SK-N-SH (cell line): ENCODE measurements at regions not wholly inside any gene's neighbourhood (a gene's known extent, or its start where the extent isn't known, plus 50 kb on each side); places are given as distances from the start of the nearest gene placed in this dataset.
"Not testable (repeated sequence)": the region's sequence is repeated elsewhere in the genome, so short reads cannot be mapped to it uniquely, and the experiment has no call there.

Source experiments
- CTCF ChIA-PET: fragments of 300-600, 350-600 bp; formaldehyde crosslinking; extraction: SDS; loops from one replicate; lab custom pipeline; 2021; lab: Yijun Ruan, JAX
- POLR2A ChIA-PET: fragments of 350-600 bp; sonication (Branson Sonifier 250); formaldehyde crosslinking; extraction: SDS; loops from one replicate; lab custom pipeline; 2020; ENCODE audit warnings: antibody characterized with exemption, inconsistent platforms; lab: Yijun Ruan, JAX
- DNase-seq: peaks from one replicate; pipeline ENCODE4 v3.0.0; 2012
- H2AFZ ChIP-seq: fragments of 200-600 bp; sonication (generic); 2 replicates; pipeline ENCODE4 v1.8.1; 2016; ENCODE audit warnings: antibody characterized with exemption, mild to moderate bottlenecking, low read depth
- H3F3A ChIP-seq: fragments of 200-600 bp; sonication (generic); replicated peaks from 2 replicates; pipeline ENCODE3; 2016; ENCODE audit warnings: antibody characterized with exemption, mild to moderate bottlenecking; ENCODE audit not compliant: insufficient read depth
- H3K27ac ChIP-seq, 2 experiments: fragments of 200-500 bp in 1 of 2; fragments of 200-600 bp in 1 of 2; sonication (Bioruptor generic) in 1 of 2; sonication (generic), shearing (Covaris generic) in 1 of 2; 2 replicates each; pipeline versions ENCODE4 v1.5.1 to v1.6.1; 2014 to 2016; ENCODE audit warnings: low read depth in 2 of 2, inconsistent platforms in 1 of 2, low read length in 1 of 2, mild to moderate bottlenecking in 1 of 2, mixed read lengths in 1 of 2
- H3K27me3 ChIP-seq: fragments of 200-600 bp; sonication (generic), shearing (Covaris generic); 2 replicates; pipeline ENCODE4 v1.6.1; 2016; ENCODE audit warnings: mixed run types; ENCODE audit not compliant: insufficient read depth
- H3K36me3 ChIP-seq, 2 experiments: fragments of 200-500 bp in 1 of 2; fragments of 200-600 bp in 1 of 2; sonication (Bioruptor generic) in 1 of 2; sonication (generic) in 1 of 2; replicated peaks in 1 of 2; 2 replicates each; pipeline versions ENCODE3 to v1.5.1; 2014 to 2016; ENCODE audit warnings: low read length in 1 of 2, mild to moderate bottlenecking in 1 of 2; ENCODE audit not compliant: insufficient read depth in 2 of 2, control insufficient read depth in 1 of 2
- H3K4me1 ChIP-seq, 2 experiments: fragments of 200-500 bp in 1 of 2; fragments of 200-600 bp in 1 of 2; sonication (Bioruptor generic) in 1 of 2; sonication (generic), shearing (Covaris generic) in 1 of 2; 2 replicates each; pipeline versions ENCODE4 v1.5.1 to v1.6.1; 2014 to 2016; ENCODE audit warnings: low read depth in 1 of 2, low read length in 1 of 2, mixed run types in 1 of 2; ENCODE audit not compliant: insufficient read depth in 2 of 2, control insufficient read depth in 1 of 2
- H3K4me2 ChIP-seq: fragments of 200-600 bp; sonication (generic), shearing (Covaris generic); 2 replicates; pipeline ENCODE4 v1.6.1; 2017; ENCODE audit warnings: mixed run types
- H3K4me3 ChIP-seq, 2 experiments: fragments of 200-500 bp in 1 of 2; fragments of 200-600 bp in 1 of 2; sonication (Bioruptor generic) in 1 of 2; sonication (generic), shearing (Covaris generic) in 1 of 2; 2 replicates each; pipeline versions ENCODE4 v1.5.1 to v1.8.1; 2014 to 2016; ENCODE audit warnings: low read depth in 2 of 2, inconsistent platforms in 1 of 2, low read length in 1 of 2, mild to moderate bottlenecking in 1 of 2, mixed read lengths in 1 of 2, moderate library complexity in 1 of 2
- H3K79me2 ChIP-seq: fragments of 200-600 bp; sonication (generic); 2 replicates; pipeline ENCODE4 v1.8.1; 2017; ENCODE audit warnings: mild to moderate bottlenecking; ENCODE audit not compliant: insufficient read depth
- H3K9ac ChIP-seq: fragments of 200-600 bp; sonication (generic); 2 replicates; pipeline ENCODE4 v1.6.1; 2017; ENCODE audit warnings: mixed run types
- H3K9me2 ChIP-seq: fragments of 200-600 bp; sonication (generic); 2 replicates; pipeline ENCODE4 v1.6.1; 2017; ENCODE audit warnings: mixed run types
- H3K9me3 ChIP-seq: fragments of 200-600 bp; sonication (generic); 2 replicates; pipeline ENCODE4 v1.6.1; 2017; ENCODE audit warnings: mixed run types, mild to moderate bottlenecking, moderate library complexity
- H4K20me1 ChIP-seq: fragments of 200-600 bp; sonication (generic); 2 replicates; pipeline ENCODE4 v1.6.1; 2017; ENCODE audit warnings: mild to moderate bottlenecking, mixed run types; ENCODE audit not compliant: insufficient read depth
- CHD2 ChIP-seq: fragments of 150-350 bp; IDR thresholded peaks from 2 replicates; pipeline ENCODE4 v1.6.1; 2018; ENCODE audit warnings: low read length; ENCODE audit not compliant: partially characterized antibody
- CTCF ChIP-seq: fragments of 200-600 bp; sonication (generic); IDR thresholded peaks from 2 replicates; pipeline ENCODE4 v1.6.1; 2017; ENCODE audit warnings: antibody characterized with exemption, mild to moderate bottlenecking, moderate library complexity
- EP300 ChIP-seq, 2 experiments: IDR thresholded peaks; 2 replicates each; pipeline versions ENCODE4 v1.4.0 to v1.6.1; 2012; ENCODE audit warnings: borderline replicate concordance in 1 of 2, low read depth in 1 of 2, low read length in 1 of 2
- EZH2phosphoT487 ChIP-seq: fragments of 200-600 bp; sonication (generic); IDR thresholded peaks from 2 replicates; pipeline ENCODE4 v1.6.1; 2017; ENCODE audit warnings: low read depth, mixed run types, mild to moderate bottlenecking, antibody characterized with exemption, moderate library complexity, borderline replicate concordance
- FOSL2 ChIP-seq: IDR thresholded peaks from 2 replicates; pipeline ENCODE4 v1.4.0; 2012; ENCODE audit warnings: low read depth, mild to moderate bottlenecking, moderate library complexity, borderline replicate concordance
- JUND ChIP-seq: IDR thresholded peaks from 2 replicates; pipeline ENCODE4 v1.4.0; 2012
- MAX ChIP-seq: IDR thresholded peaks from 2 replicates; pipeline ENCODE4 v1.4.0; 2012; ENCODE audit warnings: low read depth
- MEF2A ChIP-seq: IDR thresholded peaks from 2 replicates; pipeline ENCODE4 v1.4.0; 2012; ENCODE audit warnings: low read depth, borderline replicate concordance
- NFIC ChIP-seq: IDR thresholded peaks from 2 replicates; pipeline ENCODE4 v1.4.0; 2012; ENCODE audit warnings: borderline replicate concordance
- NRF1 ChIP-seq: IDR thresholded peaks from 2 replicates; pipeline ENCODE4 v1.6.1; 2012; ENCODE audit warnings: low read depth, mild to moderate bottlenecking, low read length
- RAD21 ChIP-seq: IDR thresholded peaks from 2 replicates; pipeline ENCODE4 v1.6.1; 2012; ENCODE audit warnings: mild to moderate bottlenecking, low read length
- RCOR1 ChIP-seq: fragments of 150-350 bp; IDR thresholded peaks from 2 replicates; pipeline ENCODE4 v1.6.1; 2017; ENCODE audit warnings: antibody characterized with exemption, low read length
- RFX5 ChIP-seq: IDR thresholded peaks from 2 replicates; pipeline ENCODE4 v1.6.1; 2012; ENCODE audit warnings: mild to moderate bottlenecking, improper control_type of control experiment, low read length
- SIN3A ChIP-seq: IDR thresholded peaks from 2 replicates; pipeline ENCODE4 v1.6.1; 2012; ENCODE audit warnings: low read depth, mild to moderate bottlenecking, low read length, moderate library complexity, borderline replicate concordance
- USF2 ChIP-seq: fragments of 150-350 bp; IDR thresholded peaks from 2 replicates; pipeline ENCODE4 v1.6.1; 2017; ENCODE audit warnings: antibody characterized with exemption, low read length, low read depth, borderline replicate concordance
- YY1 ChIP-seq: IDR thresholded peaks from 2 replicates; pipeline ENCODE4 v1.4.0; 2012; ENCODE audit warnings: low read depth, mild to moderate bottlenecking
- WGBS: methylation state at CpG from one replicate; pipeline ENCODE4 v1.1.6; 2017; ENCODE audit warnings: low lambda C conversion rate; 5-methylcytosine and 5-hydroxymethylcytosine counted together

- H3K9ac ChIP-seq = no peak overlapping the region
- H3K36me3 ChIP-seq = no peaks in the 10 kb centered on the region
- POLR2A ChIA-PET = no interaction called here
- no peak for DNase-seq
- H3K4me1 ChIP-seq = no peaks in the 10 kb centered on the region
- CTCF ChIA-PET = no interaction called here
- TF ChIP-seq RAD21 (no peak), NFIC (no peak), CHD2 (no peak), USF2 (no peak), FOSL2 (no peak), SIN3A (no peak), RFX5 (no peak), EP300 (IDR thresholded peaks at IDR 0.05; ENCODE audit: borderline replicate concordance in 1 of 2, low read depth in 1 of 2, low read length in 1 of 2) (no peak), EZH2phosphoT487 (no peak), NRF1 (no peak), YY1 (no peak), RCOR1 (no peak), CTCF (no peak), MAX (no peak), MEF2A (no peak), JUND (no peak)
- TF ChIP-seq, all 33 proteins: peak for 0
- Histone ChIP-seq H3K27me3 (peaks cover 21% of the 10 kb centered on the region; the same call in 1 of the 2 replicates), H2AFZ (no peak overlapping the region), H3F3A (no peaks in the 10 kb centered on the region), H4K20me1 (no peaks in the 10 kb centered on the region), H3K9me2 (no peaks in the 10 kb centered on the region), H3K27ac (no peak overlapping the region), H3K9me3 (no peaks in the 10 kb centered on the region), H3K4me3 (no peak overlapping the region), H3K4me2 (no peak overlapping the region), H3K79me2 (no peaks in the 10 kb centered on the region)
- WGBS = 7% methylated on average over 7 of the region's 12 CpGs
Measured at GRCh38 chr18:78507217-78507616, 472.4 kb upstream of the SALL3 start.

GRCh38 chr18:78508228-78508824 lies 471.3 kb upstream of the SALL3 start:
- H3K9me3 ChIP-seq, H2AFZ ChIP-seq, H3K9me2 ChIP-seq, H3K79me2 ChIP-seq, DNase-seq, H3K27ac ChIP-seq, H3F3A ChIP-seq, H3K4me2 ChIP-seq, H4K20me1 ChIP-seq, H3K4me1 ChIP-seq, H3K9ac ChIP-seq, H3K4me3 ChIP-seq, H3K36me3 ChIP-seq, POLR2A ChIA-PET, CTCF ChIA-PET: not testable (repeated sequence)
- peaks cover 21% of the 10 kb centered on the region; the same call in 1 of the 2 replicates for H3K27me3 ChIP-seq
- WGBS = 10% methylated on average over 15 of the region's 19 CpGs
